Suprapubic skin (tissue), 4 donors: ENCODE measurements at regions not wholly inside any gene's neighbourhood (a gene's known extent, or its start where the extent isn't known, plus 50 kb on each side); places are given as distances from the start of the nearest gene placed in this dataset.

Experiments used
- EP300 ChIP-seq: sonication (generic); formaldehyde crosslinking; IDR thresholded peaks from one replicate; pipeline ENCODE4 v1.6.1; 2017; ENCODE audit warnings: antibody characterized with exemption
- POLR2A ChIP-seq, 2 donors: fragments of 450-650 bp; IDR thresholded peaks; one replicate each; pipeline ENCODE4 v1.6.1; 2017; ENCODE audit warnings: antibody characterized with exemption in 2 of 2, mild to moderate bottlenecking in 2 of 2, moderate library complexity in 2 of 2
- POLR2AphosphoS5 ChIP-seq, 3 donors: sonication (generic); formaldehyde crosslinking; IDR thresholded peaks; one replicate each; pipeline ENCODE4 v1.6.1; 2017; ENCODE audit warnings: antibody characterized with exemption in 3 of 3
- TF ChIP-seq, protein P1 (sequence below), 2 donors: fragments of 200-600 bp in 1 of 2; fragments of 450-650 bp in 1 of 2; sonication (generic) in 1 of 2; IDR thresholded peaks; one replicate each; pipeline ENCODE4 v1.5.1; 2016 to 2019; ENCODE audit warnings: antibody characterized with exemption in 2 of 2, mild to moderate bottlenecking in 1 of 2, moderate library complexity in 1 of 2

DNA sequence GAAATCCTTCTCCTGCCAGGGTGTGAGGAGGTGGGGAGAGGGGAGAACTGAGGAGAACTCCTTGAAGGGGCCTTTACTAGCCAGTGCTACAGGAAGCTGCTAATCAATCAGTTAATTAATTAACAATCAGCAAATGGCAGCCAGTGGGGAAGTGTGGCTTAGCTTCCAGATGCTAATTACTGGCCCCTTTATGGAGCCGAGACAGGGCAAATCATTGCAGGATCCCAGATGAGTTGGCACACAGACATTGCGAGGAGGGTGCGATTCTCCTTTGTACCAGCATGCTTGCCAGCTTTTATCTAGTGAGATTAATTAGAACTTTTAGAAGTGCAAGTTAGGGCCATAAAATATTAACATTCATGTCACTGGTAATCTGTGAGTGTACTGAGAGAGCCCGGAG lies 84.0 kb downstream of the XRCC2 start:
- TF ChIP-seq POLR2A (IDR thresholded peaks at IDR 0.05), result no peak
- TF ChIP-seq, protein P1, sequence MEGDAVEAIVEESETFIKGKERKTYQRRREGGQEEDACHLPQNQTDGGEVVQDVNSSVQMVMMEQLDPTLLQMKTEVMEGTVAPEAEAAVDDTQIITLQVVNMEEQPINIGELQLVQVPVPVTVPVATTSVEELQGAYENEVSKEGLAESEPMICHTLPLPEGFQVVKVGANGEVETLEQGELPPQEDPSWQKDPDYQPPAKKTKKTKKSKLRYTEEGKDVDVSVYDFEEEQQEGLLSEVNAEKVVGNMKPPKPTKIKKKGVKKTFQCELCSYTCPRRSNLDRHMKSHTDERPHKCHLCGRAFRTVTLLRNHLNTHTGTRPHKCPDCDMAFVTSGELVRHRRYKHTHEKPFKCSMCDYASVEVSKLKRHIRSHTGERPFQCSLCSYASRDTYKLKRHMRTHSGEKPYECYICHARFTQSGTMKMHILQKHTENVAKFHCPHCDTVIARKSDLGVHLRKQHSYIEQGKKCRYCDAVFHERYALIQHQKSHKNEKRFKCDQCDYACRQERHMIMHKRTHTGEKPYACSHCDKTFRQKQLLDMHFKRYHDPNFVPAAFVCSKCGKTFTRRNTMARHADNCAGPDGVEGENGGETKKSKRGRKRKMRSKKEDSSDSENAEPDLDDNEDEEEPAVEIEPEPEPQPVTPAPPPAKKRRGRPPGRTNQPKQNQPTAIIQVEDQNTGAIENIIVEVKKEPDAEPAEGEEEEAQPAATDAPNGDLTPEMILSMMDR (IDR thresholded peaks at IDR 0.05), result no peak
- TF ChIP-seq POLR2AphosphoS5 (IDR thresholded peaks at IDR 0.05), result no peak
- no peak for TF ChIP-seq EP300
